ENCODE measurements at regions not wholly inside any gene's neighbourhood (a gene's known extent, or its start where the extent isn't known, plus 50 kb on each side); places are given as distances from the start of the nearest gene placed in this dataset.

DNA sequence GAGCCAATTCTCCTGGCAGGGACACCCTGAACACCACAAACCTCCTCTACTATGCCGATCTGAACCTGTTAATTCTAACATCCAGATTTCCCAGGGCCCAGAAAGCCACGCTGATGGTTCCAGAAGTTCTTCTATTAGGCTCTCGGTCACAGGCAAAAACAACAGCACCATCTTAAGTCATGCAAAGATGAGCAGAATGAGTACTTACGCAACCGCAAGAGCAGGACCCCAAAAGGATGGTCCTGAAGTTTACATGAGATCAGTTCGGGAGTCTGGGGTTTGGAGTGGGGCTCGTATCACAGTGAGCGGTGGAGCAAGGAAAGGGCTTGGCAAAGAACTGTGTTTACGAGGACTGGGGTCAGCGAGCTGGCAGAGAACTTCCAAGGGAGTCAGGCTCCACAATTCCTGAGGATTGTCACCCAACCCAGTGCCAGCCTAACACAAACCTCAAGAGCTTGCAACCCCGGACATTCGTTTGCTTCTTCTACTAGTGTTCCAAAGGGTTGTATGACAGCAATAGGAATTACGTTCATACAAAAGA is 532.6 kb downstream of the TNS3 start:
- TF ChIP-seq, protein P1, sequence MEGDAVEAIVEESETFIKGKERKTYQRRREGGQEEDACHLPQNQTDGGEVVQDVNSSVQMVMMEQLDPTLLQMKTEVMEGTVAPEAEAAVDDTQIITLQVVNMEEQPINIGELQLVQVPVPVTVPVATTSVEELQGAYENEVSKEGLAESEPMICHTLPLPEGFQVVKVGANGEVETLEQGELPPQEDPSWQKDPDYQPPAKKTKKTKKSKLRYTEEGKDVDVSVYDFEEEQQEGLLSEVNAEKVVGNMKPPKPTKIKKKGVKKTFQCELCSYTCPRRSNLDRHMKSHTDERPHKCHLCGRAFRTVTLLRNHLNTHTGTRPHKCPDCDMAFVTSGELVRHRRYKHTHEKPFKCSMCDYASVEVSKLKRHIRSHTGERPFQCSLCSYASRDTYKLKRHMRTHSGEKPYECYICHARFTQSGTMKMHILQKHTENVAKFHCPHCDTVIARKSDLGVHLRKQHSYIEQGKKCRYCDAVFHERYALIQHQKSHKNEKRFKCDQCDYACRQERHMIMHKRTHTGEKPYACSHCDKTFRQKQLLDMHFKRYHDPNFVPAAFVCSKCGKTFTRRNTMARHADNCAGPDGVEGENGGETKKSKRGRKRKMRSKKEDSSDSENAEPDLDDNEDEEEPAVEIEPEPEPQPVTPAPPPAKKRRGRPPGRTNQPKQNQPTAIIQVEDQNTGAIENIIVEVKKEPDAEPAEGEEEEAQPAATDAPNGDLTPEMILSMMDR (IDR thresholded peaks at IDR 0.05) = no peak
- no peak for TF ChIP-seq POLR2A (IDR thresholded peaks at IDR 0.05)
